SK-N-SH (cell line): ENCODE measurements at regions not wholly inside any gene's neighbourhood (a gene's known extent, or its start where the extent isn't known, plus 50 kb on each side); places are given as distances from the start of the nearest gene placed in this dataset.
A peak's percentile ranks its signal among the peaks of the same experiment; 100 is the strongest.

Source experiments
- CHD2 ChIP-seq: fragments of 150-350 bp; IDR thresholded peaks from 2 replicates; pipeline ENCODE4 v1.6.1; 2018; ENCODE audit warnings: low read length; ENCODE audit not compliant: partially characterized antibody
- ELF1 ChIP-seq: IDR thresholded peaks from 2 replicates; pipeline ENCODE4 v1.4.0; 2012
- EP300 ChIP-seq, 2 experiments: IDR thresholded peaks; 2 replicates each; pipeline versions ENCODE4 v1.4.0 to v1.6.1; 2012; ENCODE audit warnings: borderline replicate concordance in 1 of 2, low read depth in 1 of 2, low read length in 1 of 2
- FOSL2 ChIP-seq: IDR thresholded peaks from 2 replicates; pipeline ENCODE4 v1.4.0; 2012; ENCODE audit warnings: low read depth, mild to moderate bottlenecking, moderate library complexity, borderline replicate concordance
- FOXJ3 ChIP-seq: sonication (generic); formaldehyde crosslinking; IDR thresholded peaks from 2 replicates; pipeline ENCODE4 v1.5.1; 2020; ENCODE audit warnings: mild to moderate bottlenecking, missing genetic modification reagents
- GATA2 ChIP-seq: sonication (generic); formaldehyde crosslinking; IDR thresholded peaks from 2 replicates; pipeline ENCODE4 v1.5.0; 2020; ENCODE audit warnings: mild to moderate bottlenecking, missing genetic modification reagents
- JUND ChIP-seq: IDR thresholded peaks from 2 replicates; pipeline ENCODE4 v1.4.0; 2012
- MEF2A ChIP-seq: IDR thresholded peaks from 2 replicates; pipeline ENCODE4 v1.4.0; 2012; ENCODE audit warnings: low read depth, borderline replicate concordance
- MXI1 ChIP-seq: IDR thresholded peaks from 2 replicates; pipeline ENCODE4 v1.6.1; 2012; ENCODE audit warnings: mild to moderate bottlenecking, low read depth, low read length, improper control_type of control experiment
- NFIC ChIP-seq: IDR thresholded peaks from 2 replicates; pipeline ENCODE4 v1.4.0; 2012; ENCODE audit warnings: borderline replicate concordance
- NRF1 ChIP-seq: IDR thresholded peaks from 2 replicates; pipeline ENCODE4 v1.6.1; 2012; ENCODE audit warnings: low read depth, mild to moderate bottlenecking, low read length
- RFX5 ChIP-seq: IDR thresholded peaks from 2 replicates; pipeline ENCODE4 v1.6.1; 2012; ENCODE audit warnings: mild to moderate bottlenecking, improper control_type of control experiment, low read length
- RXRA ChIP-seq: IDR thresholded peaks from 2 replicates; pipeline ENCODE4 v1.4.0; 2012; ENCODE audit warnings: low read depth, mild to moderate bottlenecking, borderline replicate concordance
- SIN3A ChIP-seq: IDR thresholded peaks from 2 replicates; pipeline ENCODE4 v1.6.1; 2012; ENCODE audit warnings: low read depth, mild to moderate bottlenecking, low read length, moderate library complexity, borderline replicate concordance
- TCF12 ChIP-seq: IDR thresholded peaks from 2 replicates; pipeline ENCODE4 v1.4.0; 2012
- USF2 ChIP-seq: fragments of 150-350 bp; IDR thresholded peaks from 2 replicates; pipeline ENCODE4 v1.6.1; 2017; ENCODE audit warnings: antibody characterized with exemption, low read length, low read depth, borderline replicate concordance
- ZBTB33 ChIP-seq: IDR thresholded peaks from 2 replicates; pipeline ENCODE4 v1.4.0; 2012; ENCODE audit warnings: low read depth, borderline replicate concordance
- TF ChIP-seq, protein P1 (sequence below): IDR thresholded peaks from 2 replicates; pipeline ENCODE4; 2012
- TF ChIP-seq, protein P2 (sequence below): IDR thresholded peaks from 2 replicates; pipeline ENCODE4 v1.4.0; 2012; ENCODE audit warnings: low read depth
- TF ChIP-seq, protein P3 (sequence below): fragments of 150-350 bp; IDR thresholded peaks from 2 replicates; pipeline ENCODE4 v1.6.1; 2016; ENCODE audit warnings: mild to moderate bottlenecking, low read depth, low read length

DNA sequence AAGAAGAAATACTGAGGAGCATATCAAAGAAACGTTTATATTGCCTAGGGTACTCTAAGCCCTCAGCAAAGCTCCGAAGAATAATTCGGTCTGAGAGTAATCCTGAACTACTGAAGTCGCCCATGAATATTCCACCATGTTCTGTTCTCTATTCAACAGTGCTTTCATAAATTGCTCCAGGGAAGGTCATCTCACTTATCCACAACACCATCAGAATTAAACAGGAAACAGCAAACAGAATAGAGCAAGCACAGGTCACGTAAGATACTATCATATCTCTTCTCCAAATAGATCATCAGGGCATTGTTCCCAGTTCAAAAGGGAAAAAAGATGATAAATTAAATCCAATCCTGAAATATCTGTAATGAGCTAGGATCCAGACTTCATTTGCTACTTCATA is 325.6 kb downstream of the DEPDC1B start (continued):
- TF ChIP-seq FOXJ3 (CRISPR knock-in tag) (peak; percentile 66; the same call in 1 of the 2 replicates), MEF2A (no peak), NFIC (no peak), ELF1 (no peak), FOSL2 (no peak), CHD2 (peak; percentile 85), RXRA (no peak), GATA2 (peak; percentile 94), JUND (0 out of 2 replicates have a peak, but pooled peaks have one; percentile 5), EP300 (IDR thresholded peaks at IDR 0.05; ENCODE audit: borderline replicate concordance in 1 of 2, low read depth in 1 of 2, low read length in 1 of 2) (peak in 1 of 2 experiments; percentile 99; a peak in 2 of 4 replicates), TCF12 (peak; percentile 60), NRF1 (no peak), MXI1 (peak; percentile 42; the same call in 1 of the 2 replicates), RFX5 (no peak), SIN3A (no peak), ZBTB33 (no peak), USF2 (no peak)
- TF ChIP-seq, protein P1, sequence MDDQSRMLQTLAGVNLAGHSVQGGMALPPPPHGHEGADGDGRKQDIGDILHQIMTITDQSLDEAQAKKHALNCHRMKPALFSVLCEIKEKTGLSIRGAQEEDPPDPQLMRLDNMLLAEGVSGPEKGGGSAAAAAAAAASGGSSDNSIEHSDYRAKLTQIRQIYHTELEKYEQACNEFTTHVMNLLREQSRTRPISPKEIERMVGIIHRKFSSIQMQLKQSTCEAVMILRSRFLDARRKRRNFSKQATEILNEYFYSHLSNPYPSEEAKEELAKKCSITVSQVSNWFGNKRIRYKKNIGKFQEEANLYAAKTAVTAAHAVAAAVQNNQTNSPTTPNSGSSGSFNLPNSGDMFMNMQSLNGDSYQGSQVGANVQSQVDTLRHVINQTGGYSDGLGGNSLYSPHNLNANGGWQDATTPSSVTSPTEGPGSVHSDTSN = peak; percentile 34; the same call in 1 of the 2 replicates
- TF ChIP-seq, protein P2, sequence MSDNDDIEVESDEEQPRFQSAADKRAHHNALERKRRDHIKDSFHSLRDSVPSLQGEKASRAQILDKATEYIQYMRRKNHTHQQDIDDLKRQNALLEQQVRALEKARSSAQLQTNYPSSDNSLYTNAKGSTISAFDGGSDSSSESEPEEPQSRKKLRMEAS = no peak
- TF ChIP-seq, protein P3, sequence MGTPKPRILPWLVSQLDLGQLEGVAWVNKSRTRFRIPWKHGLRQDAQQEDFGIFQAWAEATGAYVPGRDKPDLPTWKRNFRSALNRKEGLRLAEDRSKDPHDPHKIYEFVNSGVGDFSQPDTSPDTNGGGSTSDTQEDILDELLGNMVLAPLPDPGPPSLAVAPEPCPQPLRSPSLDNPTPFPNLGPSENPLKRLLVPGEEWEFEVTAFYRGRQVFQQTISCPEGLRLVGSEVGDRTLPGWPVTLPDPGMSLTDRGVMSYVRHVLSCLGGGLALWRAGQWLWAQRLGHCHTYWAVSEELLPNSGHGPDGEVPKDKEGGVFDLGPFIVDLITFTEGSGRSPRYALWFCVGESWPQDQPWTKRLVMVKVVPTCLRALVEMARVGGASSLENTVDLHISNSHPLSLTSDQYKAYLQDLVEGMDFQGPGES = no peak
- TF ChIP-seq, all 33 proteins: peak for 11
